H1 (cell line): ENCODE measurements at regions not wholly inside any gene's neighbourhood (a gene's known extent, or its start where the extent isn't known, plus 50 kb on each side); places are given as distances from the start of the nearest gene placed in this dataset.
"Not testable (repeated sequence)": the region's sequence is repeated elsewhere in the genome, so short reads cannot be mapped to it uniquely, and the experiment has no call there.

Source experiments
- CTCF ChIA-PET: fragments of 300-600 bp; sonication (Branson Sonifier 250); formaldehyde crosslinking; loops from one replicate; lab custom pipeline; 2021; ENCODE audit not compliant: partially characterized antibody; lab: Charles Lee
- POLR2A ChIA-PET: fragments of 300-600 bp; sonication (Branson Sonifier 250); formaldehyde crosslinking; loops from one replicate; lab custom pipeline; 2021; ENCODE audit warnings: inconsistent platforms; ENCODE audit not compliant: partially characterized antibody; lab: Charles Lee
- DNase-seq, 2 experiments: peaks; one replicate each; pipeline versions ENCODE4 v3.0.0 to v3.0.0-alpha.2; 2010 to 2022; ENCODE audit warnings: low spot score in 2 of 2, low read depth in 1 of 2, mixed read lengths in 1 of 2
- FAIRE-seq: peaks from 2 replicates; lab custom pipeline; 2011; peaks lifted over from hg19 to GRCh38; lab: Jason Lieb, UNC
- H2AFZ ChIP-seq: 2 replicates; pipeline ENCODE4 v1.8.1; 2012; ENCODE audit warnings: low read length, inconsistent platforms
- H2AK5ac ChIP-seq: 2 replicates; pipeline ENCODE4 v1.6.1; 2013; ENCODE audit warnings: low read depth, low read length
- H2BK120ac ChIP-seq: replicated peaks from 2 replicates; pipeline ENCODE3; 2013; ENCODE audit warnings: low read depth, low read length, inconsistent platforms
- H2BK12ac ChIP-seq: 2 replicates; pipeline ENCODE4 v1.6.1; 2013; ENCODE audit warnings: low read depth, low read length
- H2BK15ac ChIP-seq: 2 replicates; pipeline ENCODE4 v1.6.1; 2013; ENCODE audit warnings: low read length
- H2BK20ac ChIP-seq: 2 replicates; pipeline ENCODE4 v1.6.1; 2013; ENCODE audit warnings: low read length
- H2BK5ac ChIP-seq: 2 replicates; pipeline ENCODE4 v1.6.1; 2013; ENCODE audit warnings: low read depth, low read length
- H3K14ac ChIP-seq: 2 replicates; pipeline ENCODE4 v1.6.1; 2013; ENCODE audit warnings: inconsistent platforms; ENCODE audit not compliant: insufficient read length
- H3K18ac ChIP-seq: 2 replicates; pipeline ENCODE4 v1.6.1; 2013; ENCODE audit warnings: low read length; ENCODE audit errors: extremely low read depth
- H3K23ac ChIP-seq: 2 replicates; pipeline ENCODE4 v1.6.1; 2013; ENCODE audit warnings: inconsistent platforms; ENCODE audit not compliant: insufficient read length
- H3K23me2 ChIP-seq: 2 replicates; pipeline ENCODE4 v1.6.1; 2013; ENCODE audit warnings: low read depth, low read length
- H3K27ac ChIP-seq: 2 replicates; pipeline ENCODE4 v1.6.1; 2011; ENCODE audit warnings: low read depth, low read length, inconsistent platforms
- H3K27me3 ChIP-seq, 4 experiments: replicated peaks in 1 of 4; 1 replicate in 1 of 4; 2 replicates in 3 of 4; pipeline versions ENCODE4 v1.6.1 to v1.8.1; 2011 to 2013; ENCODE audit warnings: low read length in 3 of 4, mild to moderate bottlenecking in 3 of 4, inconsistent platforms in 2 of 4, mixed read lengths in 2 of 4, moderate library complexity in 1 of 4; ENCODE audit not compliant: control insufficient read depth in 3 of 4, insufficient read depth in 3 of 4; ENCODE audit errors: extremely low read depth in 1 of 4
- H3K36me3 ChIP-seq, 4 experiments: 2 replicates each; pipeline versions ENCODE4 v1.6.1 to v1.8.1; 2011 to 2013; ENCODE audit warnings: mild to moderate bottlenecking in 4 of 4, low read length in 3 of 4, moderate library complexity in 2 of 4, control low read depth in 1 of 4, inconsistent platforms in 1 of 4; ENCODE audit not compliant: insufficient read depth in 4 of 4, control insufficient read depth in 2 of 4
- H3K4ac ChIP-seq: replicated peaks from 2 replicates; pipeline ENCODE3; 2013; ENCODE audit warnings: low read length, low read depth, mixed read lengths, inconsistent platforms; ENCODE audit not compliant: insufficient read length
- H3K4me1 ChIP-seq, 4 experiments: replicated peaks in 1 of 4; 1 replicate in 1 of 4; 2 replicates in 3 of 4; pipeline versions ENCODE4 v1.6.1 to v1.8.1; 2011 to 2013; ENCODE audit warnings: low read length in 3 of 4, inconsistent platforms in 2 of 4, mixed read lengths in 1 of 4; ENCODE audit not compliant: insufficient read depth in 4 of 4, control insufficient read depth in 3 of 4
- H3K4me2 ChIP-seq, 2 experiments: 2 replicates each; pipeline versions ENCODE4 v1.6.1 to v1.8.1; 2011 to 2013; ENCODE audit warnings: low read depth in 2 of 2, low read length in 2 of 2, control low read depth in 1 of 2, inconsistent platforms in 1 of 2, mild to moderate bottlenecking in 1 of 2; ENCODE audit not compliant: insufficient read depth in 1 of 2
- H3K4me3 ChIP-seq, 4 experiments: fragments of 200-600, 300-600 bp in 1 of 4; sonication (generic), shearing (Covaris generic), sonication (Bioruptor Twin) in 1 of 4; 2 replicates each; pipeline versions ENCODE4 v1.5.1 to v1.8.1; 2011 to 2016; ENCODE audit warnings: low read length in 4 of 4, low read depth in 3 of 4, control low read depth in 2 of 4, inconsistent platforms in 2 of 4, mild to moderate bottlenecking in 2 of 4, mixed read lengths in 1 of 4, moderate library complexity in 1 of 4; ENCODE audit not compliant: insufficient read depth in 2 of 4; ENCODE audit errors: extremely low read depth in 1 of 4
- H3K56ac ChIP-seq: replicated peaks from 2 replicates; pipeline ENCODE3; 2013; ENCODE audit warnings: low read depth, mild to moderate bottlenecking, mixed read lengths, low read length, inconsistent platforms; ENCODE audit not compliant: insufficient read length
- H3K79me1 ChIP-seq: 2 replicates; pipeline ENCODE4 v1.6.1; 2013; ENCODE audit warnings: low read depth, low read length, control low read depth
- H3K79me2 ChIP-seq, 2 experiments: 2 replicates each; pipeline versions ENCODE4 v1.6.1 to v1.8.1; 2012 to 2013; ENCODE audit warnings: low read length in 2 of 2, mild to moderate bottlenecking in 2 of 2, inconsistent platforms in 1 of 2; ENCODE audit not compliant: insufficient read depth in 2 of 2, control insufficient read depth in 1 of 2
- H3K9ac ChIP-seq, 4 experiments: replicated peaks in 1 of 4; 1 replicate in 1 of 4; 2 replicates in 3 of 4; pipeline versions ENCODE4 v1.6.1 to v1.8.1; 2011 to 2013; ENCODE audit warnings: low read depth in 3 of 4, low read length in 3 of 4, control low read depth in 2 of 4, mild to moderate bottlenecking in 2 of 4, moderate library complexity in 2 of 4, inconsistent platforms in 1 of 4; ENCODE audit errors: extremely low read depth in 1 of 4
- H3K9me3 ChIP-seq, 2 experiments: 2 replicates each; pipeline versions ENCODE4 v1.6.1 to v1.8.1; 2012 to 2013; ENCODE audit warnings: mild to moderate bottlenecking in 2 of 2, moderate library complexity in 2 of 2, control low read depth in 1 of 2, inconsistent platforms in 1 of 2, low read depth in 1 of 2, low read length in 1 of 2, mixed read lengths in 1 of 2; ENCODE audit not compliant: insufficient read depth in 2 of 2
- H4K20me1 ChIP-seq, 2 experiments: replicated peaks in 1 of 2; 2 replicates each; pipeline versions ENCODE3 to v1.8.1; 2011 to 2013; ENCODE audit warnings: inconsistent platforms in 2 of 2, low read length in 2 of 2, mild to moderate bottlenecking in 1 of 2; ENCODE audit not compliant: insufficient read depth in 2 of 2, control insufficient read depth in 1 of 2
- H4K5ac ChIP-seq: 2 replicates; pipeline ENCODE4 v1.6.1; 2013; ENCODE audit warnings: low read length, low read depth, mixed read lengths, inconsistent platforms; ENCODE audit not compliant: insufficient read length
- H4K8ac ChIP-seq: 2 replicates; pipeline ENCODE4 v1.8.0; 2013; ENCODE audit warnings: mild to moderate bottlenecking, moderate library complexity, low read length, inconsistent platforms; ENCODE audit not compliant: insufficient read depth; ENCODE audit errors: extremely low read depth
- H4K91ac ChIP-seq: replicated peaks from 2 replicates; pipeline ENCODE3; 2013; ENCODE audit warnings: low read length, mixed read lengths, inconsistent platforms; ENCODE audit not compliant: insufficient read length
- WGBS, 2 experiments: shearing (Covaris generic) in 1 of 2; methylation state at CpG; one replicate each; pipeline versions ENCODE4 v1.1.6 to v1.1.7; 2013 to 2015; ENCODE audit warnings: low lambda C conversion rate in 2 of 2, mixed read lengths in 2 of 2, inconsistent platforms in 1 of 2, low coverage in 1 of 2, missing lambda C conversion rate in 1 of 2; ENCODE audit not compliant: insufficient replicate concordance in 2 of 2, insufficient coverage in 1 of 2, insufficient read length in 1 of 2; ENCODE audit errors: extremely low coverage in 1 of 2, missing lambda C conversion rate in 1 of 2; 5-methylcytosine and 5-hydroxymethylcytosine counted together

- H3K4me2 ChIP-seq, H2BK15ac ChIP-seq, H3K27me3 ChIP-seq, H2BK120ac ChIP-seq, H3K4me1 ChIP-seq, H3K56ac ChIP-seq, H4K5ac ChIP-seq, H4K91ac ChIP-seq, H3K9ac ChIP-seq, H3K4ac ChIP-seq, H3K27ac ChIP-seq, H3K14ac ChIP-seq, H3K18ac ChIP-seq, H3K4me3 ChIP-seq, CTCF ChIA-PET, H2AK5ac ChIP-seq, H3K23ac ChIP-seq, H3K23me2 ChIP-seq, H3K36me3 ChIP-seq, H2AFZ ChIP-seq, DNase-seq, H4K8ac ChIP-seq, POLR2A ChIA-PET, H3K79me1 ChIP-seq, H4K20me1 ChIP-seq, H2BK12ac ChIP-seq, FAIRE-seq, H2BK5ac ChIP-seq, H3K79me2 ChIP-seq, H2BK20ac ChIP-seq: not testable (repeated sequence)
- H3K9me3 ChIP-seq = peaks cover 0 to 38% of the 10 kb centered on the region in 2 experiments; a peak in 2 of 4 replicates
- 99% methylated on average over 11 of the region's 17 CpGs; no CpG with 5 or more reads in 1 of the 2 experiments for WGBS, 2 experiments
Observed at GRCh38 chr9:65465246-65465895, 180.4 kb upstream of the FOXD4L5 start.

DNA sequence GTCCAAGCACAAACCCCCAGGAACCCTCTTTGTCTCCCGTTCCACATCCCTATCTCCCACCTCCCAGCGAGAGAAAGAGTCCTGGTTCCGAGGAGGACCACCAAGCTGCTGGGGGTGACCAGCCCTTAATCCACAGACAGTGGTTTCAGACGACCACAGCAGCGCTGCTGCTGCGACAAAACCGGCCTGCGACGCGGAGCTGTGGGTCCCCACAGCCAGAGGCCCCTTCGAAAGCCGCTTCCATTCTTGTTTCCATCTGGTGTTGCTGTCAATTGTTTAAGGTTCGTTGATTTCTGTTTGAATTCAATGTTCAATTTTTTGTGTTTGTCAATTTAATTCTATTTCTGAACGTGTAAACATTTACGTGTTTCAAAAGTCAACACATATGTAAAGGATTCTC, 177.5 kb upstream of the FOXD4L5 start:
- H3K36me3 ChIP-seq, CTCF ChIA-PET, H3K4ac ChIP-seq, H2BK15ac ChIP-seq, H2AFZ ChIP-seq, H2BK20ac ChIP-seq, H4K91ac ChIP-seq, H2AK5ac ChIP-seq, H3K23ac ChIP-seq, H4K8ac ChIP-seq, DNase-seq, H3K79me2 ChIP-seq, H3K4me1 ChIP-seq, H3K9ac ChIP-seq, FAIRE-seq, H2BK12ac ChIP-seq, H2BK5ac ChIP-seq, H3K27me3 ChIP-seq, H3K18ac ChIP-seq, H3K14ac ChIP-seq, POLR2A ChIA-PET, H4K20me1 ChIP-seq, H3K79me1 ChIP-seq, H3K23me2 ChIP-seq, H3K4me2 ChIP-seq, H3K27ac ChIP-seq, H2BK120ac ChIP-seq, H4K5ac ChIP-seq, H3K56ac ChIP-seq, H3K4me3 ChIP-seq: not testable (repeated sequence)
- peaks cover 0 to 53% of the 10 kb centered on the region in 2 experiments; a peak in 2 of 4 replicates for H3K9me3 ChIP-seq
- WGBS, 2 experiments = 98% methylated on average over 10 of the region's 15 CpGs; no CpG with 5 or more reads in 1 of the 2 experiments
